Esophagus squamous epithelium (tissue), 5 donors: ENCODE measurements at regions not wholly inside any gene's neighbourhood (a gene's known extent, or its start where the extent isn't known, plus 50 kb on each side); places are given as distances from the start of the nearest gene placed in this dataset.

Experiments used
- DNase-seq: peaks from one replicate; lab custom pipeline; 2025; lab: John Stamatoyannopoulos, UW
- H3K27ac ChIP-seq, 4 donors: fragments of 200-600 bp; sonication (generic); one replicate each; pipeline ENCODE4 v1.5.1; 2016 to 2019; ENCODE audit warnings: mild to moderate bottlenecking in 1 of 4
- H3K27me3 ChIP-seq, 4 donors: fragments of 200-600 bp; sonication (generic); 1 replicate in 3 of 4; 2 replicates in 1 of 4; pipeline versions ENCODE4 v1.5.1 to v1.6.0; 2017 to 2021; ENCODE audit warnings: antibody characterized with exemption in 1 of 4
- H3K36me3 ChIP-seq, 3 donors: fragments of 200-600 bp; sonication (generic); one replicate each; pipeline ENCODE4 v1.5.1; 2016 to 2019
- H3K4me1 ChIP-seq, 3 donors: fragments of 200-600 bp; sonication (generic); one replicate each; pipeline ENCODE4 v1.5.1; 2017 to 2019
- H3K4me3 ChIP-seq, 4 donors: fragments of 200-600 bp; sonication (generic); 1 replicate in 3 of 4; 2 replicates in 1 of 4; pipeline ENCODE4 v1.5.1; 2016 to 2019; ENCODE audit warnings: mild to moderate bottlenecking in 2 of 4, moderate library complexity in 1 of 4
- H3K9me3 ChIP-seq, 3 donors: fragments of 200-600 bp; sonication (generic); one replicate each; pipeline ENCODE4 v1.5.1; 2016 to 2019
- POLR2A ChIP-seq, 4 donors: fragments of 450-650 bp; IDR thresholded peaks; one replicate each; pipeline ENCODE4 v1.6.1; 2017; ENCODE audit warnings: antibody characterized with exemption in 4 of 4, mild to moderate bottlenecking in 4 of 4, moderate library complexity in 3 of 4
- WGBS, 2 donors: methylation state at CpG; one replicate each; pipeline ENCODE4 v1.1.5; 2018; 5-methylcytosine and 5-hydroxymethylcytosine counted together
- intact Hi-C: fragments of 100-400 bp; cut with DNase I; formaldehyde crosslinking; loops from one replicate; pipeline ENCODE4 v1.15.0; 2022
- TF ChIP-seq, protein P1 (sequence below), 6 experiments: fragments of 450-650 bp in 4 of 6; fragments of 200-600 bp in 2 of 6; sonication (generic) in 2 of 6; IDR thresholded peaks; one replicate each; pipeline ENCODE4 v1.5.1; 2016 to 2019; ENCODE audit warnings: antibody characterized with exemption in 6 of 6, mild to moderate bottlenecking in 4 of 6, moderate library complexity in 4 of 6
- donor health status: DM: yes; HTN: yes; CAD: no.

- WGBS, 2 donors, result 86 to 95% methylated on average over 2 to 4 of the region's 4 CpGs
- no peak overlapping the region for H3K4me3 ChIP-seq
- no peak for DNase-seq
- H3K27me3 ChIP-seq, result no peaks in the 10 kb centered on the region
- H3K4me1 ChIP-seq, result no peaks in the 10 kb centered on the region
- no peak overlapping the region for H3K27ac ChIP-seq
- intact Hi-C loops, result no loop called here
- H3K9me3 ChIP-seq, result no peaks in the 10 kb centered on the region
- no peaks in the 10 kb centered on the region for H3K36me3 ChIP-seq
- TF ChIP-seq POLR2A (IDR thresholded peaks at IDR 0.05), result no peak
- TF ChIP-seq, protein P1, sequence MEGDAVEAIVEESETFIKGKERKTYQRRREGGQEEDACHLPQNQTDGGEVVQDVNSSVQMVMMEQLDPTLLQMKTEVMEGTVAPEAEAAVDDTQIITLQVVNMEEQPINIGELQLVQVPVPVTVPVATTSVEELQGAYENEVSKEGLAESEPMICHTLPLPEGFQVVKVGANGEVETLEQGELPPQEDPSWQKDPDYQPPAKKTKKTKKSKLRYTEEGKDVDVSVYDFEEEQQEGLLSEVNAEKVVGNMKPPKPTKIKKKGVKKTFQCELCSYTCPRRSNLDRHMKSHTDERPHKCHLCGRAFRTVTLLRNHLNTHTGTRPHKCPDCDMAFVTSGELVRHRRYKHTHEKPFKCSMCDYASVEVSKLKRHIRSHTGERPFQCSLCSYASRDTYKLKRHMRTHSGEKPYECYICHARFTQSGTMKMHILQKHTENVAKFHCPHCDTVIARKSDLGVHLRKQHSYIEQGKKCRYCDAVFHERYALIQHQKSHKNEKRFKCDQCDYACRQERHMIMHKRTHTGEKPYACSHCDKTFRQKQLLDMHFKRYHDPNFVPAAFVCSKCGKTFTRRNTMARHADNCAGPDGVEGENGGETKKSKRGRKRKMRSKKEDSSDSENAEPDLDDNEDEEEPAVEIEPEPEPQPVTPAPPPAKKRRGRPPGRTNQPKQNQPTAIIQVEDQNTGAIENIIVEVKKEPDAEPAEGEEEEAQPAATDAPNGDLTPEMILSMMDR (IDR thresholded peaks at IDR 0.05), result no peak
Observed at GRCh38 chr7:81162234-81162633, 243.4 kb upstream of the SEMA3C start.

- H3K9me3 ChIP-seq, result no peaks in the 10 kb centered on the region
- no peaks in the 10 kb centered on the region for H3K4me1 ChIP-seq
- H3K4me3 ChIP-seq, result no peak overlapping the region
- H3K27me3 ChIP-seq, result no peaks in the 10 kb centered on the region
- 60 to 65% methylated on average over 6 of the region's 6 CpGs for WGBS, 2 donors
- intact Hi-C loops, result no loop called here
- no peak overlapping the region for H3K27ac ChIP-seq
- DNase-seq, result no peak
- H3K36me3 ChIP-seq, result no peaks in the 10 kb centered on the region
- TF ChIP-seq, protein P1 (IDR thresholded peaks at IDR 0.05), result no peak
- no peak for TF ChIP-seq POLR2A (IDR thresholded peaks at IDR 0.05)
Observed at GRCh38 chr7:81161451-81162075, 242.7 kb upstream of the SEMA3C start.

- no peak for DNase-seq
- 68 to 89% methylated on average over 2 of the region's 2 CpGs for WGBS, 2 donors
- TF ChIP-seq, protein P1 (IDR thresholded peaks at IDR 0.05), result no peak
- no peak for TF ChIP-seq POLR2A (IDR thresholded peaks at IDR 0.05)
Observed at GRCh38 chr7:81159402-81159801, 240.6 kb upstream of the SEMA3C start.

DNA sequence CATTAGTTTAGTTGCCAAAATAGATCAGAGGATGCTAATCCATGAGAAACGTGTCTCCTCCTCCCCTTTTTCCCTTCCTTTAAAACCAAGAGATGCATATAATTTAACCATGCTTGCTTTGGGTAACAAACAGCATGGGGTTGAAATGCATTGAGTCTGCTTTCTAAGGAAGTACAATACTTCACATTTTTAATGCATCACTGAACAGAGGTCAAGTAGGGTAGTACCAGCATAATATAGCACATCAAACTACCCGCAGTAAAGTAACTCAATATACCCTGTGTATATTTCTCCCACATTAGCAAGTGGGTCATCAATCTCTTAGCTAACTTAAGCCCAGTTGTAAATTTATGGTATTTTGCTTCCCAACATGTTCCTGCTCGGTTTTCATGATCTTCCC is 239.3 kb upstream of the SEMA3C start:
- no peaks in the 10 kb centered on the region for H3K9me3 ChIP-seq
- TF ChIP-seq POLR2A (IDR thresholded peaks at IDR 0.05), result no peak
- TF ChIP-seq, protein P1 (IDR thresholded peaks at IDR 0.05), result no peak
- H3K4me3 ChIP-seq, result no peak overlapping the region
- intact Hi-C loops, result no loop called here
- H3K27ac ChIP-seq, result no peak overlapping the region
- WGBS, 2 donors, result 59 to 68% methylated on average over 3 of the region's 3 CpGs
- no peak for DNase-seq
- H3K27me3 ChIP-seq, result no peaks in the 10 kb centered on the region
- no peaks in the 10 kb centered on the region for H3K36me3 ChIP-seq
- no peaks in the 10 kb centered on the region for H3K4me1 ChIP-seq

More at GRCh38 chr7:81159402-81159801, 240.6 kb upstream of the SEMA3C start:
- Histone ChIP-seq H3K4me3 (no peak overlapping the region), H3K27ac (no peak overlapping the region), H3K36me3 (no peaks in the 10 kb centered on the region), H3K9me3 (no peaks in the 10 kb centered on the region), H3K4me1 (no peaks in the 10 kb centered on the region), H3K27me3 (no peaks in the 10 kb centered on the region)
- intact Hi-C loops, result no loop called here

DNA sequence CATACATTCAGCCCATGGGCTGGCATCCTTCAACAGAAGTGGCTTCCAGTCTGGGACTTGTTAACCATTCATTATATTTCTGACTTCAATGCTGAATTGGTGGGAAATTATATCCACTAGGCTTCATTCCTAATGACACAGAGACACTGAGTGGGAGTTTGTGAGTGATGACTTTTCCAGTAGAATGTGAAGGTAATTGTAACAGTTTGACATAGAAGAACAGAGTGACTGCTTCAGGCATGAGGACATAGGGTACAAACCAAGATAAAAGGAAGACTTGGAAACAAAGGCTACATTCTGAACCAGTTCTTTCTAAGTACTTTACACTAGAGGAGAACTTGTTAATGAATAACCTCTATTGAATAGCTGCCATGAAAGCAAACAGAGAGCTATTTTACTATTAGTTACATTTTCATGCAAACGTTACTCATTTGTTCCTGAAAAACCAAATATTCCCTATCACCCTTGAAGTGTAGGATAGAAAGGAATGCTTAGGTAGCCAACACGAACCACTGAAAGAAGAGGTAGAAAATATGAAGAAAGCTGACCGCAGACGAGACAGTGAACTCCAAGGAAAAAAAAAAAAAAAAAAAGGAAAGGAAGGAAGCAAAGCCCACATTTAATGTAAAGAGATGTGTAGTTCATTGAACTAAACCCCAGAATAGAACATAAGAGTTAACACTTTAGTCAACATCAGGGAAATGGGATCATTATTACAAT is 237.0 kb upstream of the SEMA3C start:
- intact Hi-C loops, result no loop called here
- WGBS, 2 donors, result 52 to 61% methylated on average over 4 of the region's 4 CpGs
- TF ChIP-seq, protein P1 (IDR thresholded peaks at IDR 0.05), result no peak
- TF ChIP-seq POLR2A (IDR thresholded peaks at IDR 0.05), result no peak
- H3K4me1 ChIP-seq, result no peaks in the 10 kb centered on the region
- H3K27me3 ChIP-seq, result no peaks in the 10 kb centered on the region
- H3K9me3 ChIP-seq, result no peaks in the 10 kb centered on the region
- H3K4me3 ChIP-seq, result no peak overlapping the region
- H3K36me3 ChIP-seq, result no peaks in the 10 kb centered on the region
- H3K27ac ChIP-seq, result no peak overlapping the region
- DNase-seq, result no peak
